AG09319 (cell line): ENCODE measurements at regions not wholly inside any gene's neighbourhood (a gene's known extent, or its start where the extent isn't known, plus 50 kb on each side); places are given as distances from the start of the nearest gene placed in this dataset.

Experiments
- DNase-seq: peaks from one replicate; pipeline ENCODE4 v3.0.0-alpha.2; 2010; ENCODE audit warnings: low read depth; ENCODE audit errors: extremely low read depth
- CTCF ChIP-seq: IDR thresholded peaks from 2 replicates; pipeline ENCODE4 v1.5.1; 2011; ENCODE audit warnings: low read depth, mild to moderate bottlenecking, inconsistent platforms, low read length, moderate library complexity

GRCh38 chr20:60331688-60332300 is 373.6 kb downstream of the CDH26 start:
- DNase-seq, result no peak
- no peak for TF ChIP-seq CTCF

- DNase-seq, result no peak
- no peak for TF ChIP-seq CTCF
Measured at GRCh38 chr20:60332523-60332922, 374.3 kb downstream of the CDH26 start.

GRCh38 chr20:60334911-60335310 is 376.7 kb downstream of the CDH26 start:
- no peak for DNase-seq
- no peak for TF ChIP-seq CTCF

- no peak for DNase-seq
- no peak for TF ChIP-seq CTCF
Measured at GRCh38 chr20:60338556-60338955, 380.3 kb downstream of the CDH26 start.

GRCh38 chr20:60339738-60340137 is 381.5 kb downstream of the CDH26 start:
- no peak for TF ChIP-seq CTCF
- DNase-seq, result no peak

- no peak for TF ChIP-seq CTCF
- no peak for DNase-seq
Measured at GRCh38 chr20:60340232-60340631, 382.0 kb downstream of the CDH26 start.

GRCh38 chr20:60341062-60341461 is 382.8 kb downstream of the CDH26 start:
- TF ChIP-seq CTCF, result no peak
- DNase-seq, result no peak
